ENCODE measurements at regions not wholly inside any gene's neighbourhood (a gene's known extent, or its start where the extent isn't known, plus 50 kb on each side); places are given as distances from the start of the nearest gene placed in this dataset.

DNA sequence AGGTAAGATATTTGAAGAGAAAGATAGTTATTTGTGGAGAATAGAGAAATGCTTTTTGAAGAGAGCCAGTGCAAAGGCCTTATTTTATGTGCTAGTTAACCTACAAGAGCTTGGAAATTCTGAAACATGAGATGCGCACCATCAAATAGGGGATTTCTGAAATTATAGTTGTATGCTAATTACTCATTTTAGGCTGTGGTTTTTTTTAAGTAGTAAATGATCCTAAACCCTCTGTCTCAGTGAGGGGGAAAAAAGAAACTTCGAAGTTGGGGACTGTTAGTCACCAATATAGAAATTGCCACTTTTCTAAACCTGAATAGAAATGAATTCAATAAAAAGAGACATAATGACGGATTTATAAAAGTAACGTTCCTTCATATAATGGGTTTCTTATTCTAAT, 119.3 kb upstream of the MDFIC start:
- Histone ChIP-seq H3K9me2 (ENCODE audit: low read depth, low read length) (no peaks in the 10 kb centered on the region), H3K79me2 (ENCODE audit: insufficient read depth, low read length) (no peaks in the 10 kb centered on the region), H4K20me1 (ENCODE audit: insufficient read depth, low read length) (no peaks in the 10 kb centered on the region), H3K4me3 (ENCODE audit: low read depth, low read length, poor library complexity, severe bottlenecking) (no peak overlapping the region), H3K9me3 (ENCODE audit: low read length) (no peaks in the 10 kb centered on the region), H3F3A (ENCODE audit: insufficient read depth, low read length) (no peaks in the 10 kb centered on the region), H3K9ac (ENCODE audit: low read length) (no peak overlapping the region), H3K4me1 (ENCODE audit: insufficient read depth, low read length, severe bottlenecking) (no peaks in the 10 kb centered on the region), H3K27ac (ENCODE audit: low read depth, low read length, poor library complexity, severe bottlenecking) (no peak overlapping the region), H3K36me3 (ENCODE audit: insufficient read depth, low read length) (no peaks in the 10 kb centered on the region), H2AFZ (ENCODE audit: low read length) (no peak overlapping the region), H3K27me3 (ENCODE audit: insufficient read depth, low read length) (no peaks in the 10 kb centered on the region), H3K4me2 (ENCODE audit: low read length) (no peak overlapping the region)
- no peak for TF ChIP-seq EZH2 (IDR thresholded peaks at IDR 0.05; ENCODE audit: borderline replicate concordance, low read length)
- TF ChIP-seq CTCF (IDR thresholded peaks at IDR 0.05; ENCODE audit: low read length): no peak

- Histone ChIP-seq H3K9ac (ENCODE audit: low read length) (no peak overlapping the region), H3K27me3 (ENCODE audit: insufficient read depth, low read length) (no peaks in the 10 kb centered on the region), H3K4me2 (ENCODE audit: low read length) (no peak overlapping the region), H3K79me2 (ENCODE audit: insufficient read depth, low read length) (no peaks in the 10 kb centered on the region), H3K4me1 (ENCODE audit: insufficient read depth, low read length, severe bottlenecking) (no peaks in the 10 kb centered on the region), H3K9me2 (ENCODE audit: low read depth, low read length) (no peaks in the 10 kb centered on the region), H3K36me3 (ENCODE audit: insufficient read depth, low read length) (no peaks in the 10 kb centered on the region), H2AFZ (ENCODE audit: low read length) (no peak overlapping the region), H3F3A (ENCODE audit: insufficient read depth, low read length) (no peaks in the 10 kb centered on the region), H4K20me1 (ENCODE audit: insufficient read depth, low read length) (no peaks in the 10 kb centered on the region), H3K4me3 (ENCODE audit: low read depth, low read length, poor library complexity, severe bottlenecking) (no peak overlapping the region), H3K27ac (ENCODE audit: low read depth, low read length, poor library complexity, severe bottlenecking) (no peak overlapping the region), H3K9me3 (ENCODE audit: low read length) (no peaks in the 10 kb centered on the region)
- TF ChIP-seq CTCF (IDR thresholded peaks at IDR 0.05; ENCODE audit: low read length) (no peak), EZH2 (IDR thresholded peaks at IDR 0.05; ENCODE audit: borderline replicate concordance, low read length) (no peak)
Observed at GRCh38 chr7:114806590-114807162, 115.2 kb upstream of the MDFIC start.

GRCh38 chr7:114812570-114812969, 109.3 kb upstream of the MDFIC start:
- Histone ChIP-seq H3K9ac (ENCODE audit: low read length) (no peak overlapping the region), H3K4me3 (ENCODE audit: low read depth, low read length, poor library complexity, severe bottlenecking) (no peak overlapping the region), H3K27me3 (ENCODE audit: insufficient read depth, low read length) (no peaks in the 10 kb centered on the region), H3K36me3 (ENCODE audit: insufficient read depth, low read length) (no peaks in the 10 kb centered on the region), H3K4me2 (ENCODE audit: low read length) (no peak overlapping the region), H3K4me1 (ENCODE audit: insufficient read depth, low read length, severe bottlenecking) (no peaks in the 10 kb centered on the region), H3K9me3 (ENCODE audit: low read length) (no peaks in the 10 kb centered on the region), H4K20me1 (ENCODE audit: insufficient read depth, low read length) (no peaks in the 10 kb centered on the region), H3K79me2 (ENCODE audit: insufficient read depth, low read length) (no peaks in the 10 kb centered on the region), H3K27ac (ENCODE audit: low read depth, low read length, poor library complexity, severe bottlenecking) (no peak overlapping the region), H3K9me2 (ENCODE audit: low read depth, low read length) (no peaks in the 10 kb centered on the region), H2AFZ (ENCODE audit: low read length) (no peak overlapping the region), H3F3A (ENCODE audit: insufficient read depth, low read length) (no peaks in the 10 kb centered on the region)
- no peak for TF ChIP-seq EZH2 (IDR thresholded peaks at IDR 0.05; ENCODE audit: borderline replicate concordance, low read length)
- TF ChIP-seq CTCF (IDR thresholded peaks at IDR 0.05; ENCODE audit: low read length): no peak
